GM18870 (cell line): ENCODE measurements at regions not wholly inside any gene's neighbourhood (a gene's known extent, or its start where the extent isn't known, plus 50 kb on each side); places are given as distances from the start of the nearest gene placed in this dataset.

ENCODE experiments used
- ATAC-seq: cut with Tn5 transposase; IDR thresholded peaks from one replicate; pipeline ENCODE4 v1.9.1; 2021; ENCODE audit warnings: moderate library complexity; ENCODE audit not compliant: unreplicated experiment

DNA sequence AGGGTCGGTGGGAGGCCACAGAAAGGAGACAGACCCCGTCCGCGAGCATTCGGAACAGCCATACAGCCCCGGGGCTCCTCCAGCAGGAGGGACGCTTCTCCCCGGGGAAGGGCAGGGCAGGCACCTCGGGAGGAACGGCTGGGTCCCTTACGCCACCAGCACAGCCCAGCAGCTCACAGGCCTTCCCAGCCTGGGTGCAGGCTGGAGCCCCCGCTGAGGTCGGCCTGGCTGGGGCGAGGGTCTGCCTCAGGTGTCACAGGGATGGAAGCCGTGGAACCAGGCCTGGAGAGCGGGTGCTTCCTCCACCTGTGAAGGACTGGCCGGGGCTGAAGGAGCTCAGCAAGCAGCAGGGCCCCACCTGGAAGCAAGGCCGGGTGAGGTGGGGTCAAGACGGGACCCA, 732.3 kb downstream of the BRD1 start:
- no peak for ATAC-seq

DNA sequence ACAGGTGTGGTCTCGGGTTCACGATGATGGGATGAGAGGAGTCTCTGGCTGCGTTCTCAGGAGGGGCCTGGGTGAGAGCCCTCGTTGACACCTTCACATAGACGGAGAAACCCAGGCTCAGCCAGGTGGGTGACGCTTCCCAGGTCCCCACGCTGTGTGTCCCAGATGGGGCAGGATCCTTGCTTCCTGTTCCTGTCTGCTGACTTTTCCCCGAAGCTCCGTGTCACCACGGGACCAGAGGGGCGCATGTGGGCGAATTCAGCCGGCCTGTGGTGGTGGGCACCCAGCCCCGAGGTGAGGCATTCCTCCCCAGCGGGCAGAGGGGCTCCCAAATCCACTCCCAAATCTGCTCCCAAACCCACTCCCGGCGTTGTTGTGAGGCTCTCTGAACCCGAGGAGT, 732.8 kb downstream of the BRD1 start:
- no peak for ATAC-seq

DNA sequence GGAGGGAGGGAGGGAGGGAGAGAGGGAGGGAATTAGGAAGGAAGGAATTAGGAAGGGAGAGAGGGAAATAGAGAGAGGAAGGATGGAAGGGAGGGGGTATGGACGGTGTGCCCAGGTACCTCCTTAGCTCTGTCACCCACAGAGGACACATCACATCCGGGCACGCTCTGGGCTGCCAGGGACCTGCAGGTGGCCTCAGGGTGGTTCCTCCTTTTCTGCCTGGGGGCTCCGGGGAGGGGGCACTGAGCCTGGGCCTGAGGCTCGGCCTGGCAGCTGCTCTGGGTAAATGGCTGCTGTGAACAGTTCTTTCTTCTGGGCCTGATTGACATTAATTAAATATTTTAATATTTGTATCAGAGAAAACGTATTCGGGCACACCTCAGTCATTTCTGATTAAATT, 733.5 kb downstream of the BRD1 start:
- no peak for ATAC-seq

DNA sequence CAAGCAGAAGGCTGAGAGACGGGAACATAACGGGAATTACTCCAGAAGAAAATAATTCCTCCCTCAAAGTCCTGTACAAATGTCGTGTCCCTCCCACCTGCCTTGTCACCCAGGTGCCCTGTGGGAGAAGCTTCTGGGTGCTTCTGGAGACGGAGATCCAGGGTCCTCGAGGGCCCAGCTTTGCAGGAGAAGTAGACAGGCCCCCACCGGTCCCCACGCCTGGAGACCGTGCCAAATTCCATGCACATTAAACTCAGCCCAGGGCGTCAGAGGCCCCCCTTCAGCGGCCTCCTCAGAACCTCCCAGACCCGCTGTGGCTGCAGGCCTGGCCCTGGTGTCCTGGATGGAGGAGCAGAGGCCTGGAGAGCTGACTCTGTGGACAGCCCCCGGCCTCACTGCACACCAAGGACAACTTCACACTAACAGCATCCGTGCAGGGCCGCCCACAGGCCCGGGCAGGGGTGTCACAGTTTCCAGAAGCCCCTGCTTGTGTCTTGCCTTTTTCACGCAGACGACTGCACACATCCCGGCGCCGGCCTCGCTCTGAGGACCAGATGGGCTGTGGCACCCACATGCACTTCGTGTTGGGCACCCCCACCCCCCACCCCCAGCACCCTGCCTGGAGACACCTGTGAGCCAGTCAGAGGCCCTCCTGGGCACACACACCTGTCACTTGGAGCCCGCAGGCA, 734.3 kb downstream of the BRD1 start:
- ATAC-seq = no peak

DNA sequence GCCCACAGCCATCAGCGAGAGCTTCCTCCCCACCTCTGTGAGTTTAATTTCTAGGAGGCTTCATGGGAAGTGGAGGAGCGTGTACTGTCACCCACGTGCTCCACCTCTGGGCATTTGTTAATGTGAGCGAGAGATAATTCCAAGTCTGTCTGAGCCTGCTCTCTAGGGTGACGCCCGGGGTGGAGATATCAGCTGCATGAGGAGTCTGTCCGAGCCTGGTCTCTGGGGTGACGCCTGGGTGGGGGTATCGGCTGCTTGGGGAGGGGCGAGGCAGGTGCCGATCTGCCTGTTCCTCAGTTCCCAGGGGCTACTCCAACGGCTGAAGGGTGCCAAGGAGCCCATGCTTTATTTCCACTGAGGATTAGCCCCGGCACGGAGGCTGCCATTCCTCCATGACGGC, 735.0 kb downstream of the BRD1 start:
- no peak for ATAC-seq

DNA sequence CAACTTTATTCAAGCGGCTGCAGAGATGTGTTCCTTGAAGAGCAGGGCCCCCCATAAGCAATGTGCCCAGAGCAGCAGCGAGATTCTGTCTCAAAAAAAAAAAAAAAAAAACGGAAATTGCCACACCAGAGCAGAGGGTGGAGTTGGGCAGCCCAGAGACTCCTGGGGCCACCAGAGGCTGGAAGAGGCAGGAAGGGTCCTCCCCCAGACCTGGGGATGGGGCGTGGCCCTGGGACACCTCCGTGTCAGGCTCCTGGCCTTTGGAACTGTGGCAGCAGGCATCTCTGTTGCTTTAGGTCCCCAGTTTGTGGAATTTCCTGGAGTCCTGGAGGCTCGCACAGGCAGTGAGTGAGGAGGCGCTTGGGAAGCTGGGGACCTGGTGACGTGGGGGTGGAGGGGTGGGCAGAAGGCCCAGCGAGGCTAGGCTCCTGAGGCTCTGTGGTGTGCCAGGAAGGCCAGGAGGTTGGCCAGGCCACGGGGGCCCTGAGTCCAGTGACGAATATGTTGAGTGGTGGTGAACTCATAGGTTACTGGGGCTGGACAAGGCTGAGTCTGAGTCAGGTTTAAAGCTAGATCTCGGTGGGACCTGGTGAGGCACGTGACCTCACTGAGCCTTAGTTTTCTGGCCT, 735.6 kb downstream of the BRD1 start:
- no peak for ATAC-seq

DNA sequence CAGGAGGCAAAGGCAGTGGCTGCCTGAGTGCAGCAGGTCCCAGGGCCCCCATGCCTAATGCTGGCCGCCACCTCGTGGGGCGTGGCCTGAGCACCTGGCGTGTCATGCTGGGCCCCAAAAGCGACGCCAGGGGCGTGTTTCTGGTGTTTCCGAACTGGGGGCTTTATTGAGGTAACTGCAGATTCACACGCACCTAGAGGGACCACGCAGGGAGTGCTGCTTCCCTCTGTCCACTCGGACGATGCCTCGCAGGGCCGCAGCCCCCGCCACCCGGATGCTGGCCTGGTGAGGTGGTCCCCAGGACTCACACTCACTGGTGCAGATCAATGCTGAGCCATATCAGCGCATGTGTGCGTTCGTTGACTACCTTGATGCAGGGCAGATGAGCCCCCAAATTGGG, 736.2 kb downstream of the BRD1 start:
- ATAC-seq = no peak

DNA sequence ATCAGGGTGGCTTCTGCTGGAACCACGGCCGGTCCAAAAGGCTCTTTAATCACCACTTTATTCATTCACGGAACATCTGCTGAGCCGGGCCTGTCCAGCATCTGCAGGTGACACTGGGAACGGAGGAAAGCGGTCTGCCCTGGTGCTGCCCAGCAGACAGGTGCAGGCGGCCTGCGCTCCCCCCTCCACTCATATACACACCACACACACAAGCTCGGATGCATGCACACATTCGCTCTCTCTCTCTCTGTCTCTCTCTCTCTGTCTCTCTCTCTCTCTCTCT, 736.9 kb downstream of the BRD1 start:
- no peak for ATAC-seq

DNA sequence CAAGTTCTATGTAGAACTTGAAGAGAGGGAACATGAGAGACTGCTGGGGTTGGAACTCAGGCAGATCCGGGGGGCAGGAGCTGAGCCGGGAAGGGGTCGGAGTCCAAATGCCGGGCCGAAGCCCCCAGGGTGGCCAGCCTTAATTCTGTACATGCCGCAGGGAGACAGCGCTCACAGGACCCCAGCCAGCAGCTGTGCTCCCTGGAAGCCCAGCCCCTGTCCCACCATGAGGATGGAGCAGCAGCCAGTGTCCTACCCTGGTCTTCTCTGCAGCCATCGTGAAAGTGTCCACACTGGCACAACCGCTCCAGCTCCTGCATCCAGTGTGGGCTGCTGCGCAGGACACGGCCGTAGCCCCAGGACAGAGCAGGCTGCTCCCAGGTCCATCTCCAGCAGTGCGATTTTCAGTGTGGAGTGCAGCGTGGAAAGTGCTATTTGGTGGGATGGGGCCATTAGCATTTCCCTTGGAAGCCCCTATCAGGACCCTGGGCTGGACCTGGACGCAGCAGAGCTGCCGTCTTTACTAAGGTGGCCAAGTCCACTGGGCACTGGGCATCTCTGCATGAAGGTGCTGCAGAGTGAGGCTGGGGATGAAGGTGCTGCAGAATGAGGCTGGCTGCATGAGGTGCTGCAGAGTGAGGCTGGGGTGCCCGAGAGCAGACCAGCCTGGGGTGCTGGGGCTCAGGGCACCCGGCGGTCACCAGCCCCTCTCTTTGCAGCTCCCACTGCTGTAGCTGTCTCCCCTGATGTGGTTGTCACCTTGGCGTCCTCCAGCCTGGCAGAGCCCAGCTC, 737.4 kb downstream of the BRD1 start:
- ATAC-seq = no peak

DNA sequence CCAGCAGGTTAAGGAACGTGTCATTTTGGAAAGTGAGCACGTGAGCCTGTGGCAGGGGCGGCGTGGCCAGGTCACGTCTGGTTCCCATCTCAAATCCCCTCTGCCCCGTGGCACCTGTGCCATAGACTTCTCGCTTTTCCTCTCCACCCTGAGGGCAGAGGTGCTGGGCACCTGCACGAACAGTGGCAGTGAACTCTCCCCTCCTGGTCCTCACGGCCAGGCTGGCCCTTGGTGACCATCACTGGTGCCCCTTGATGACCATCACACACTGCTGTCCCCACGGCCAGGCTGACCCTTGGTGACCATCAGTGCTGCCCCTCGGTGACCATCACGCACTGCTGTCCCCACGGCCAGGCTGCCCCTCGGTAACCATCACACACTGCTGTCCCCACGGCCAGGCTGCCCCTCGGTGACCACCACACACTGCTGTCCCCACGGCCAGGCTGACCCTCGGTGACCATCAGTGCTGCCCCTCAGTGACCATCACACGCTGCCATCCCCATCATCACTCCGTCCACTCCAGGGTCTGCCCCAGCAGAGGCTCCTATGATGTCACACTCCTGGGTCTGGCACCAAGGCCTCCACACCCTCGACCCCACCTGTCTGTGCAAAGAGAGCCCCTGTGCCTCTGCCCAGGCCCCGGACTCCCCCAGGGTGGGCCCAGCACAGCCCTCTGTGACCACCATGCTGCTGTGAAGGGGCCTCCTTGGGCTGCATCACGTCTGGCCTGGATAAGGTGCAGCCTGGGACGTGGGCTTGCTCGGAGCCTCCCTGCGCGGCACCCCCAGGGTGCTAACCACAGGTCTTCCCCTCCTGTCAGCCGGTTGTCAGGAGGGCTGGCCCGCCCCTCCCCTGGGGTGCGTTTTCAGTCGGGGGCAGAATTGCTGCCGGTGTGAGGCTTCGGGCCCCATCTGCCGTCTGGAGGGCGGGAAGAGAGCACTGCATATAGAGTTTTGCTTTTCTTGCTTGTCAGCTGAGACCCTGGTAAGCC, 738.6 kb downstream of the BRD1 start:
- ATAC-seq = no peak

DNA sequence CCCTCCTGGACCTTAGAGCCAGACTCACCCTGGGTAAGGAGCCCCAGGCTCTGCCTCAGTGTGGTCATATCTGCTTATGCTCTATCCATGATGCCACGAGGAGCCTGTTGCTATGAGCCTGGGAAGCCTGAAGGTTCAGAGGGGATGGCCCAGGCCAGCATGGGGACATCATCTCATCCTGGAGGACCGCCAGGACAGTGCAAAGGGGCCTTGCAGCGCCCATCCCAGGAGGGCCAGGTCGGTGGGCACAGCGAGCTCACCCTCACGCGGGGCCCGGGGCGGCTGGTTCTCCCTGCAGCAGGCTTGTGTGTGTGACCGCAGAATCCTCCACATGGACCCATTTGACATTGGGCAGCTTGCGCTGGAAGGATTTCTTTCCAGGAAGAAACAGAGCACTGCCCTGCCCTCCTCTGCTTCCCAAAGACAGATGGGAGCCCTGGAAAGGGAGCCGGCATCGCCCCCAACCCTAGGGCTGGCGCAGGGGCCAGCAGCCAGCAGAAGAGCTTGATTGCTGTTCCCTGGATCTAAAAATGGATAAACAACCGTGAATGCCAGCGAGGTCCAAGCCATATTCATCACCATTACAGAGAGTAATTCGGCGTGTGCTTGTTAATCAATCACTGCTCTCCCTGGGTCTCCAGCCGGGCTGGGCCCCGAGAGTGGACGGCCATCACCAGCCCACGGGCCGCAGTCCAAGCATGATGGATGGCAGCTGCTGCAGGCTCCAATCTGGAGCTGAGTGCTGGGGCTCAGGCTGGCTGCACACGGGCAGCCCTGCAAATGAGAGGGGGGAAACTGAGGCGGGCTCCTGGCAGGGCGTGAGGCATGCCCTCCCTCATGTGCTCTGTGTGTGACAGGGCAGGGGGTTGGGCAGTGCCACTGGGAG, 739.7 kb downstream of the BRD1 start:
- no peak for ATAC-seq

DNA sequence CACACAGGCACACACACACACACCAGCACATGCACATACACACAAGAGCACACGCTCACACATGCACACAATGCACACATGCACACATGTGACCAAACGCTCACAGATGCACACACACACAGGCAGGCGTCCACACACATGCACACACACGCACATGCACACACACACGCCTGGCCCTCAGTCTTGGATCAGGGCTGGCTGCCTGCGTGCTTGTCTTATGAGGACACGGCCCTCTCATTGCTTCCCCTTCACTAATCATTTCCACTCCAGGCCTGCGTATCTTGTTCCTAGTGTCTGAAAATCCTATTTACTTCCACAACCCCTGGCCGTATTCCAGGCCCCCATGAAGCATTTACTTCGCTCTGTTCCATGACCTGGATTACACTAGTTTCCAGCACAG, 740.5 kb downstream of the BRD1 start:
- ATAC-seq = no peak

DNA sequence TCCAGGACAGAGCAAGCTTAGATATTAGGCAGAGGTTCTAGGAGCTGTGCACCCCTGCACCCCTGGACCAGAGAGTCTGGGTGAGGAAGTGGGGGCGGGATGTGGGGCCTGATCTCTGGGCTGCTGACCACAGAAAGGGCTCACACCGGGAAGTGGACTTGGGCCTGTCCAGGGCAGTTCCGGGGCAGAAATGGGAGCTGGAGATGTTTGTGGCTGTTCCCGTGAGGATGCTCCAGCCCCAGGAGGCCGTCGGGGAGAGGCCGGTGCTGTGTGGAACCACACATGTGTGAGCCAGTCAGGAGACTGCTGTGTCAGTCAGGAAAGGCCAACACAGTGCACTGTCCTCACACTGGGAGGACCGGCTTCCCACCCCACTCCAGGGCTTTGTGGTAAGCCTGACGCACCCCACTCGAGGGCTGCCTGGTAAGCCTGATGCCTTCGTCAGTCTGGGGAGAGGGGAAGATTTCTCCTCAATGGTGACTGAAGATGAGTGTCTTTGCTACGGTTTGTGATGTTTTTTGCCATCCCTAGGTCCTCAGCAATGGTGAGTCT, 741.0 kb downstream of the BRD1 start:
- no peak for ATAC-seq

DNA sequence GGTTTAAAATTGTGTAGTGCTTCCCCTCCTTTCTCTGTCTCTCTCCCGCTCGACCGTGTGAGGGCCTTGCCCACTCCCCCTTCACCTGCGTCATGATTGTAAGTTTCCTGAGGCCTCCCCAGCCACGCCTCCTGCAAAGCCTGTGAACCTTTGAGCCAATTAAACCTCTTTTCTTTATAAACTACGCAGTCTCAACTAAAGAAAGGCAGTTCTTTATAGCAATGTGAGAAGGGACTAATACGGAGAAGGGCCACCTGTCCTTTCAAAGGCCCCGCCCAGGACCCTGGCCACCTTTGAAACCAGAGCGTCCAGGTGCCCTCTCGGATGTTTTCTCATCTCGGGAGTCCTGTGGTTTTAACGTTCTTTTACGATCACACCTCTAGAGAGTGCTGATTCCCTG, 741.5 kb downstream of the BRD1 start:
- no peak for ATAC-seq

DNA sequence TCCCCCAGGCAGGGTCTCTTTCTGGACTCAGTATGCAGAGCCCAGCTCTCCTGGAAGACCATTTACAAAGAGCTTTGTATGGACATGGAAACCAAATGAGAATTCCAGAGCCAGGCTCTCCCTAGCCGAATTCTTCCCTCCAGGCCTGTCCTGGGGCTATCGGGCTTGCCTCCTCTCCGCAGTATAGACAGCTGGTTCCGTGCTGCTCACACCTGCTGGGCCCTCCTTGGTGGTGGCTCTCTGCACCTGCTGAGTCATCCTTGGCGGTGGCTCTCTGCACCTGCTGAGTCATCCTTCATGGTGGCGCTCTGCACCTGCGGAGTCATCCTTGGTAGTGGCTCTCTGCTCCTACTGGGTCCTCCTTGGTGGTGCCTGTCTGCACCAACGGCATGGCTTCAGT, 743.5 kb downstream of the BRD1 start:
- no peak for ATAC-seq

DNA sequence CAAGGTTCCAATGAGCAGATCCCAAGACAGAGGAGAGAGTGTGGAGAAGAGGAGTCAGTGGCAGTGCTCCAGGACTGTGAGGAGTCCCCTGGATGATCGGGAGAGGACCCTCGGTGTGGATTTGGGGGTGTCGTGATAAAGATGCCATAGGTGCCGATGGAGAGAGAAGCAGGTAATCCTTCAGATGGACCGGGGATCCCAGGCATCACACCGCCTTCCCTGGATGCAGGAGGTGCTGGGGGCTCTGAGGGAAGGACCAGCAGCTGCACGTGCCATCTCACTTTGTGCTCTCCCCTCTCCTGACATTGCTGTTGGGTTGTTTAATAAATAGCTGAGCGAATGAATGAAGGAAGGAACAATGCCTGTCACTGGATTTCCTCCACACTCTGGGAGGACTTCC, 744.1 kb downstream of the BRD1 start:
- no peak for ATAC-seq

DNA sequence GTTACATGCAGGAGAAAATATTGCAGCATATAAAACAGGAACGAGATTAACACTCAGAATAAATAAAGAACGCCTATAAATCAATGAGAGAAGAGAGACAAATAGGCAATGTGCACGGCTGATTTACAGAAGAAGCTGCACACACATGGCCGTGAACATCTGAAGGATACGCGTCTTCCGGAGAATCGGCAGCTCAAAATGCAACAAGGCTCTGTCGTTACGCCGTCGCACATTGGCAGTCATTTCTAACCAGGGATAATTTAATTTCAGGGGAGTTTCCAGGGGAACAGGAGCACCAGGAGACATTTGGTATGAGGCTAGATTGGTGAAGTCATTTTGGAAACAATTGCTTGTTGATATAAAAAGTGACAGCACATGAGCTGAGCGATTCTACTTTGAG, 745.2 kb downstream of the BRD1 start:
- no peak for ATAC-seq

DNA sequence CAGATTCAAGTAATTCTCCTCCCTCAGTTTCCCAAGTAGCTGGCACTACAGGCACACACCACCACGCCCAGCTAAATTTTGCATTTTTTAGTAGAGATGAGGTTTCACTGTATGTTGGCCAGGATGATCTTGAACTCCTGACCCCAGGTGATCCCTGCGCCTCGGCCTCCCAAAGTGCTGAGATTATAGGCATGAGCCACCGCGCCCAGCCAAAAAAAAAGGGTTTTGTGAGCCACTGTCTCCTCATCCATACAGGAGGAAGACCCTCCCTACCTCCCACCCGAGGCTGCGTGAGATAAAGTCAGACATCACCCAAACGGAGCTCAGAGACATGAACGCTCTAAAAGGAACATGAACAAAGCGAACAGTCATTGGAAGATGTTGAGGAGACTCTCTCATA, 745.7 kb downstream of the BRD1 start:
- no peak for ATAC-seq

DNA sequence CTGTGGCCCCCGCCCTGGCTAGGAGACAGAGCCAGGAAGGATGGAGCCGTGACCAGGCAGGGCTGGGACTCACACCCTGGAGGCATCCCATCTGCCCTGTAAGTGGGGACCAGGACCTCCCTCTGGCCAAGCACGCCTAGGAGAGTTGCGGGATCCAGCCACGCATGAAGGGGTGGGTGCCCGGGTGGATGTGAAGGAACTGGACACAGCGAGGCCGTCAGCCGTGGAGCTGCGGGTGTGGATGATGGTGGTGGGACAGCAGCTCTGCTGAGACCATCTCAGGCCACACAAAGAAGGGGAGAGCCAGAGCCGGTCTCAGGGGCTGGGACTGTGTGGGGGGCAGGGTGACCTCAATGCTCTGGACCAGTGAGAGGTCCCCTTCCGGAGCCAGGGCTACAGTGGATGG, 746.4 kb downstream of the BRD1 start:
- ATAC-seq = no peak

DNA sequence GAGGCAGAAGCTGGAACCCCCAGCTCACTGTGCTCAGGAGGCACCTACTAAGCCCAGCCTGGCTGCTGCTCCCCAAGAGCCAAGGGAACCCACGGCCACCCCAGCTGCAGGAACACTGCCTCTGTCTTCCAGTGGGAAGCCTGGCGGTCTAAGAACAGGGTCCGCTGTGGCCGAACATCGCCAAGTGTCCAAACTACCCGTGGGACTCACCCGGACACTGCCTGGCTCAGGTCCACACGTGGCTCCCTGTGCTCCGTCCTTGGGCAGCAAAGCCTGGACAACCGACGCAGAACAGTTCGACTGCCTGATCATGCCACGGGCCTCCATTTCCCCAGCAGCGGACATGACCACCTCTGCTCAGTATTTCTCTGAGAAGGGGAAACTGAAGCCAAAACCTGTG, 747.0 kb downstream of the BRD1 start:
- no peak for ATAC-seq
